SK-N-DZ (cell line): ENCODE measurements at regions not wholly inside any gene's neighbourhood (a gene's known extent, or its start where the extent isn't known, plus 50 kb on each side); places are given as distances from the start of the nearest gene placed in this dataset.

Experiments
- DNase-seq: peaks from one replicate; pipeline ENCODE4 v3.0.0-alpha.2; 2015; ENCODE audit warnings: low spot score

DNA sequence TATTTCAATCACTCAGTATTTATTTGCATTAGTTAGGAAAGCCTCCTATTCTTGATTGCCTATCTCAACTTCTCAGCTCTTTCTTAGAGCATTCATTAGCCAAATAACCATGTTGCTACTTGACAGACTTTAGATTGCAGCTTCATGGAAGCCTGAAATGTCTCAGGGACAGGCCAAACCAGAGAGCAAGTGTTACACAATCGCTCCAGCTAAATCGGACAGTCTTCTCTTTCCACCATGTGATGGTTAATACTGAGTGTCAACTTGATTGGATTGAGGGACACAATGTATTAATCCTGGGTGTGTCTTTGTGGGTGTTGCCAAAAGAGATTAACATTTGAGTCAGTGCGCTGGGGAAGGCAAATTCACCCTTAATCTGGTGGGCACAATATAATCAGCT, 106.5 kb upstream of the DRD2 start:
- DNase-seq, result no peak

DNA sequence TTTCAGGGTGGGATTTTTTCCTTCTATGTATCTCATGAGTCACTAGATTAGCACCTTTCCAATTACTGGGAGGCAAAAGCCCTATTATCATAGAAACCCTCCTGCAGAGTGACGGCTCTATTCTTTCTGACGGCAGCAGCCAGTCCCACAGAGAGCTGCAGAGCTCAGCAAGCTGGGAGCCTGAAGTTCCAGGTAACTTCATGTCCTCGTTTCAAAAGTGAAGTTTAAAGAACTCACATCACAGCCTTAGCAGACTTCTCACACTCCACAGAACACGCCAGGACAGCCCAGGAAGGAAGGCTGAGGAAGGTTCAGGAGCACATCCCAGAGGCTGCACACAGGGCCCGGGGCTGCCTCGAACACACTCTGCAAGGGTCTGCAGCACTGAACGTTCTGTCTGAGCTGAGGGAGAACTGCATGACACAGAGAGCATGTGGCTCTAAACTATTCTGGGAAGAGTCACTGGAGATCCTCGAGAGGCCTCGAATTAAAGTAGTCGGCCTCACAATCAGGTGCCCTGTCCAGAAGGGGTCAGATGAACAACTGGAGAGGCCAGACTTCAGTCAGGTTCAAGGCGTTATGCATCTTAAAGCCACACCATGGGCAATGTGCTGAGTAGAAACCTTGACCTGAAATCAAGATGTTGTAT, 104.2 kb upstream of the DRD2 start:
- no peak for DNase-seq

DNA sequence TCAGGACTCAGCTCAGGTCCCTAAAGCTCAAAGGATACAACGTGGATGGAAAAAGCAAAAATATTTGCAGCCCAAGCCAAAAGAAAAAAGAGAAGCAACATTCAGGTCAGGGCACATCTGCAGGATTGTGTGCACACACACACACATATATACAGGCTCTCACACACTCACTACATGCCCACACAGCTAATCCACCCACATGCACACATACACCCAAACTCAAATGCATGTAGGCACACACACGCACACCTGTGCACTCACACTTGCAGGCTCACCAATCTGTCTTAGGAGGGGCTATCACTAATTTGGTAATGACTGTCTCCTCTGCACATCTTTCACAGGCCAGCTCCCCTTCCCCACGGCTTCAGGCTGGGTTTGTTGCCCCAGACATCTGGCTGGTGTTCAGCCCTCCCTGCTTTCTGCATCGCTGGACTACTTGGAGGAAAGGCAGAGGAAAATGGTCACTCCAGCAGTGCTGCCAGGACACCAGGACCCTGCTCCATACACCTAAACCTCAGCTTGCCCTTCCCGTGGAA, 103.6 kb upstream of the DRD2 start:
- DNase-seq, result no peak

DNA sequence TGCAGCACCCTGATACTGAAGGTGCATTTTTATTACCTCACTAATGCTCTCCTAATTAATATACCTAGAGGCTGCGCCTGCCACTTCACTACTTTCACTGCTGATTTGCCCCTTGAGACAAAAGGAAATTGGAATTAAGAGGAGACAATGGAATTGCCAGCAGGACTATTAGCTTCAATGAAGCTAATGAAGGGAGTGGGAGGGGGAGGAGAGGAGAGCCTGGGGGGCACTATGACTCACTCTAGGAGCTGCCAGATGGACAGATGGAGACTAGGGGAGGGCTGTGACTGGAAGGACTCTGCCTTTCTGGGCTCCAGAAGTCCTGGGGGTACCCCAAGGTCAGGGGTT, 102.8 kb upstream of the DRD2 start:
- DNase-seq, result no peak

DNA sequence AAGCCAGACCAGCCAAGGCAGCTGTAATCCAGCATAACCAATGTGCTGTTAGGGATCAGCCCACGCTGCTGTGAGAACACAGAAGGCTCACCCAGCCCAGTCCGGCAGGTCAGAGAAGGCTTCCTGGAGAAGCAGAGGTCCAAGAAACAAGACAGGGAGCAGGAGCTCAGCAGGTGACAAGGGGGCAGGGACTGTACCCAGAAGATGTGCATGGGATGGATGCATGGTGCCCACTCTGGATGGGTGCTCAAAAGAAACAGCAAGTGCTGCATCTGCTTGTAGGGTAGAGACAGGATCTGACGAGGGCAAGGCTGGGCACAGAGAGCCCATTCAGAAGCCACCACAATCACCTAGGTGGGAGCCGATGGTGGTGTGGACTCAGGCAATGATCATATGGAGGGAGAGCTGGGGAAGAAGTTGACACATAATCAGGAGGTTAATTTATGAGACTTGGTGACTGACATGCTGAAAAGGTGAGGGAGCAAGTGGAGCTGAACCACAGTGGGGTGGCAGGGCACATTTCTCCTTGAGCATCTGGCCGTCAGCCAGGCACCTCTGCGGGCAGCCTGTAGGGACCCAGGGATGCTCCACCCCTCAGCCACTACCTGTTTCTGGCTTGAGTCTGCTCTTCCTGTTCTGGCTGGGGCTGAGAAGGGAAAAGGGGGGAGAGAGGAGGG, 102.3 kb upstream of the DRD2 start:
- no peak for DNase-seq

GRCh38 chr11:113574586-113574985, 99.4 kb upstream of the DRD2 start:
- DNase-seq, result no peak

DNA sequence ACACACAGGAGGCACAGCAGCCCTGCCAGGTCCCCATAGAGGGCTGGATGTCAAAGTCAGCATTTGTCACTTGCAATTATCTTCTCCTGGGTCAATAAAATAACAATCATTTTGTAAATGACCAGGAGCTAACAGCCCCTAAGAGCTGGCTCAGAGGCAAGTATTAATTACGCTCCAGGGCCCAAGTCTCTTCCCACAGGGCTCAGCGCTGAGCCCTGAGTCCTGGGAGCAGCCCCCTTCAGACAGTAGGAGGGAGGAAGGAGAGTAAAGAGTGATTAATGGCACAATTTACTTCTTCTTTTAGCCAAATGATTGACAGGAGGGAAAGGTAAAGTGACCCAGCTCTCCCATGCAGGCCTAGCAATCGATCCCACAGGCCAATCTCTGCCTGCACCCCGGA, 99.0 kb upstream of the DRD2 start:
- DNase-seq, result no peak

GRCh38 chr11:113572136-113572735, 97.0 kb upstream of the DRD2 start:
- no peak for DNase-seq

DNA sequence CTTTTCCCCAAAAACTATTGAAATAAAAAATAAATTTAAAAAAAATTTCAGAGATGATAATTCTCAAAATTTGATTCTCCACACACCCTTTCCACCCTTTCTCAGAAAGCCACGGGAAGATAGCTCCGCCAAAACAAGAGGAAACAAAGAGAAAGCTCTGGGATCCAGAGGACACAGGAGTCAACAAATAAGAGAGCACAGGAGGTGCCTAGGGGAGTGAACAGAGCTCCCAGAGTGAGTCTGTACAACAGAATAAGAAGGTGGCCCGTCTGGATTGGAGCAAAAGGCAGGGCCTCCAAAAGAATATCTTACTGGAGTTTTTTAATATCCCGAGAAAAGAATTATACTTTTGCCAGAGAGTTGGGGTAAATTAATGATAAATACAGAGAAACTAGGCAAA, 96.3 kb upstream of the DRD2 start:
- no peak for DNase-seq

GRCh38 chr11:113570906-113571305, 95.7 kb upstream of the DRD2 start:
- DNase-seq, result no peak

- no peak for DNase-seq
These were observed 94.2 kb upstream of the DRD2 start for GRCh38 chr11:113569391-113569790.

DNA sequence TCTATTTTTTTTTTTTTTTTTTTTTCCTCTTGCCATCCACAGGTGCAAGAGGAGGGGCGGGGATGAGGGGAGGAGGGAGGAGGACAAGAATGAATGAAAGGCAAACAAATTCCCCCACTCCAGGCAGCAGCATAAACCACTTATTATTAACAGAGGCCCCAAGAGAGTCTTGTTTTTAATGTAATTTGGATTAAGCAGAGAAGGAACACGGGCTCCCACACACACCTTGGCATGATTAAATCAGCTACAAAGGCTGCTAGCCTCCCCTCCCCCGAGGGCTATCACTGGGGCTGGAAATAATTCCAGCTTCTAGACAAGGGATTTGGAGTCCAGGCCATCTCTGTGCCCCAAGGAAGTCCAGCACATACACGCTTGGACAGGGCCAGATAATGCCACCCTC, 93.4 kb upstream of the DRD2 start:
- no peak for DNase-seq

DNA sequence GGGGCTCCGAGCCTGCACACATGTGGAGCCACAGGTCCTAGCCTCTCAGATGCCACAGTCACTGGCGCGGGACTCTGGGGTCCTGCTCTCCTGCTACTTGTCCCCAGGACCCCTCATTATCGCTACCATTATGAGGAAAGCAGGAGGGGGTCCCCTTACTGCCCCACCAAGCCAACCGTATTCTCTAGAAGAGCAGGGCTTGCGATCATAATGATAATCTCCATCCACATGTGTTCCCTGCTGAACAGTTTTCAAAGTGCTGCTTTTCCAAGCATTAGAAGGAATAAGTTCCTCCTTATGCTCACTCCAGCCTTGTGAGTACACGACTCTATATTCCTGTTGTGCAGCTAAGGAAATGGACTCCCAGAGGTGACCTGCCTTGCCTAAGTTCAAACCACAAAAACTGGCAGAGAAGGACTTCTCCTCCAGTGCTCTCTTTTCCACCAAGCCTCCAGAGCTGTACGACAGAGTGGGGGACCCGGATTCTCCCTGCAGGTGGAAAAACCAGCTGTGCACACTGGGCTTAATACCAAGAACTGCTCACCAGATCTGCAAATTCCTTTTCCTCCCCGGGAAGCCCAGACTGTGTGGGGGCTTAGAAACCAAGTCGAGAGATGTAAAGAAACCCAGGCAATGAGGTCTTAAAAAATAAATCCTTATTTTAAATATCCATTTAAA, 92.8 kb upstream of the DRD2 start:
- DNase-seq, result no peak

DNA sequence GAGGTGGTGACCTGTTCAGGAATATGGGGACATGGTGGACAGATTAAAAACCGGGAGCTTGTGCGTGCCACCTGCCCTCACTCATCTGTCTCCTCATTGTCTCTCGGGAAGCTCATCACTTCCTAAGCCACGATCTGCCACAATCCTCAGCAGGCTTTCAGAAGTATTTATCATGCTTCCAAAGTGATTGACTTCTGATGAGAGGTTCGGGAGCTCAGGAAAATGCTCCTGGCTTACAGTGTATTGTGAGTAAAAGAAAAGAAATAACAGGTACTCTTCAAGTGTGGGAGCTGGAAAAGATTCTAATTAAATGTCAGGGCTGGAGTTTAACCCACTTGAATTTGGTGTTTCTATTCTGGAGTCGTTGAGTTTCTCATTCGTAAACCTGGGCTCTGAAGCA, 91.9 kb upstream of the DRD2 start:
- no peak for DNase-seq

- DNase-seq, result no peak
These were observed 89.4 kb upstream of the DRD2 start for GRCh38 chr11:113564527-113565130.

DNA sequence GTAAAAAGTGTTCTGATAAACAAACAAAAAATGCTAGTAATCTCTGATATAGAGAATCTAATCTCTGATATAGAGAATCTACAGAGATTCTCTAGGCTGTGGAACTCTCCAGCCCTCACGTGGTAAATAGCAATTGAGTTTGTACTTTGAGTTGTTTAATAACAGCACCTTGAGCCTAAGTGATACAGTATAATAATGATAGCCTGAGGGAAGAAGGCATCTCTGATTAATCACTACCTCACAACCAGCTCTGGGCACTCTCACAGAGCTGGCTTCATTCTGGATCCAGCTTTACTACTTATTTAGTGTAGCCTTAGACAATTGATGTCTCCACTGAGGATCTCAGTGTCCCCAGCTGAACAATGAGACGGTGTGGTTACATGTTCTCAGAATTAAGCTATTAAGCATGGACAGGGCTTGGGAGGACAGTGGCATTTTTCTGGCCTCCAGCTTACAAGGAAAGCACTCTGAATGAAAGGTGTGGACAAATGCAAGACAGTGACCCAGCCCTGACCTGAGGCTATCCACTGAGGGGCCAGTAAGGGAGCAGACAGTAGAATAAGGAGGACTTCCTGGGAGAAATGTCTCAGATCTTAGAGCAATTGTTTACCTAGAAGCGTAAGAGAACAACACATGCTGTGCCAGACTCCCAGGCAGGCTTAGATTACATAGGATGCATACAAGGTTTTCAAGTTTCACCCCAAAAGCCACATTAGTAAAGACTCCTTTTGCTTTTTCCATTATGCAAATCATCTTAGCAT, 88.7 kb upstream of the DRD2 start:
- no peak for DNase-seq

DNA sequence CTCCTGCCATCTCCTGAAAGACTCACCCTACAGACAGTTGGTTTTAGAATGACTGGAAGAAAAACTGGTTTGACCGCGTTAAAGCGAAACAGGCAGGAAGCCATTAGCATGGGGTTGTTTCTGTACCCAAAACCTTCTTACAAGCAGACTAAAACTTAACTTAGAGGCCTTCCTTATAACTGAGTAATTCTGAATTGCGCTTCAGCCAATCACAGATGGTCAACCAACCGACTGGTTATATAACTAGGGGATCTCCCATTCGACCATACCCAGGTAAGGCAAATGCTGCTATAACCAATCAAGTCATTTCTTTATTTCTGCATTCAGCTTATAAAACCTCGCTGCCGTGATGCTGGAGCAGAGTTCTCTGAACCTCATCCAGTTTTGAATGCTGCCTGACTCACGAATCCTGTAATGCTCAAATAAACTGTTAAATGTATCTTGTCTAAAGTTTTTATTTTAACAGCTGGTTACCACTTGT, 87.8 kb upstream of the DRD2 start:
- DNase-seq, result no peak

GRCh38 chr11:113562576-113562975, 87.4 kb upstream of the DRD2 start:
- DNase-seq, result no peak

GRCh38 chr11:113557926-113558325, 82.7 kb upstream of the DRD2 start:
- no peak for DNase-seq

GRCh38 chr11:113556036-113556435, 80.8 kb upstream of the DRD2 start:
- no peak for DNase-seq

DNA sequence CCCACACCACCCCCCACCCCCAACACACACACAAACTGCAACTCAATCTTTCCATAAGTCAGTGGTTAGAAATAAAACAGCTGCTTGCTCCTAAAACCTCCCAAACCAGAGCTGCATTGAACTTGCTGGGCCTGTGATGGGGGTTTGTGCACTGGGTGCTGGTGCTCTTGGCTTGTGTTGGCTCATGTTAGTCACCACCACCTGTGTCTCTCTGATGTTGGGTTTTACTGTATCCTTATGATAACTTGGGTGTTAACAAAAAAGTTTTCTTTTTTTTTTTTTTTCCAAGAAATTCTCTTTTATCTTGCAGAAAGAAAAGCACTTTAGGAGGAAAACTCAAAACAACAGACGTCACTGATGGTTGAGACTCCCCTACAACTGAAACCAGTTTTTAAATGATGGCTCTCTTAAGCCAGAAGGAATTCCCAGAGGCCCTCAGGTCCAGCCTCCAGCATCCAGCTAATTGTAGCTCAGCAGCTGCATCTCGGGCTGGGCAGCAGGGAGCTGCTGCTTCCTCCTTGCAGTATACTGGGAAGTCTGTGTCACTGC, 79.9 kb upstream of the DRD2 start:
- no peak for DNase-seq
